HEK293T (cell line): ENCODE measurements at regions not wholly inside any gene's neighbourhood (a gene's known extent, or its start where the extent isn't known, plus 50 kb on each side); places are given as distances from the start of the nearest gene placed in this dataset.

Source experiments
- BHLHE40 ChIP-seq: fragments of 450-650 bp; IDR thresholded peaks from 2 replicates; pipeline ENCODE4 v1.6.1; 2016; ENCODE audit warnings: mild to moderate bottlenecking, moderate library complexity, borderline replicate concordance
- CTBP1 ChIP-seq: fragments of 450-650 bp; IDR thresholded peaks from 2 replicates; pipeline ENCODE4 v1.6.1; 2016; ENCODE audit warnings: borderline replicate concordance
- ELF4 ChIP-seq: fragments of 450-650 bp; IDR thresholded peaks from 2 replicates; pipeline ENCODE4 v1.6.1; 2017; ENCODE audit warnings: antibody characterized with exemption
- FOXA1 ChIP-seq: fragments of 450-650 bp; IDR thresholded peaks from 2 replicates; pipeline ENCODE4 v1.6.1; 2016; ENCODE audit warnings: mild to moderate bottlenecking
- FOXK2 ChIP-seq: fragments of 450-650 bp; IDR thresholded peaks from 2 replicates; pipeline ENCODE4 v1.6.1; 2016; ENCODE audit warnings: mild to moderate bottlenecking
- FOXM1 ChIP-seq: fragments of 450-650 bp; IDR thresholded peaks from 2 replicates; pipeline ENCODE4 v1.6.1; 2017; ENCODE audit warnings: mild to moderate bottlenecking, borderline replicate concordance
- LEF1 ChIP-seq: fragments of 450-650 bp; IDR thresholded peaks from 2 replicates; pipeline ENCODE4 v1.6.1; 2017; ENCODE audit warnings: mild to moderate bottlenecking, borderline replicate concordance
- NFRKB ChIP-seq: fragments of 450-650 bp; IDR thresholded peaks from 2 replicates; pipeline ENCODE4 v1.6.1; 2016; ENCODE audit warnings: mild to moderate bottlenecking, moderate library complexity
- PKNOX1 ChIP-seq: fragments of 450-650 bp; IDR thresholded peaks from 2 replicates; pipeline ENCODE4 v1.6.1; 2016
- SUZ12 ChIP-seq: fragments of 450-650 bp; IDR thresholded peaks from 2 replicates; pipeline ENCODE4 v1.6.1; 2016; ENCODE audit warnings: mild to moderate bottlenecking
- TARDBP ChIP-seq: fragments of 450-650 bp; IDR thresholded peaks from 2 replicates; pipeline ENCODE4 v1.6.1; 2016
- ZNF384 ChIP-seq: fragments of 450-650 bp; IDR thresholded peaks from 2 replicates; pipeline ENCODE4 v1.6.1; 2016

- TF ChIP-seq CTBP1 (no peak), SUZ12 (no peak), ELF4 (no peak), ZNF384 (no peak), LEF1 (no peak), FOXM1 (no peak), FOXA1 (no peak), NFRKB (no peak), TARDBP (no peak), PKNOX1 (no peak), BHLHE40 (no peak), FOXK2 (no peak)
Measured at GRCh38 chr9:24385077-24385476, 160.6 kb downstream of the IZUMO3 start.
